ENCODE measurements at regions not wholly inside any gene's neighbourhood (a gene's known extent, or its start where the extent isn't known, plus 50 kb on each side); places are given as distances from the start of the nearest gene placed in this dataset.

DNA sequence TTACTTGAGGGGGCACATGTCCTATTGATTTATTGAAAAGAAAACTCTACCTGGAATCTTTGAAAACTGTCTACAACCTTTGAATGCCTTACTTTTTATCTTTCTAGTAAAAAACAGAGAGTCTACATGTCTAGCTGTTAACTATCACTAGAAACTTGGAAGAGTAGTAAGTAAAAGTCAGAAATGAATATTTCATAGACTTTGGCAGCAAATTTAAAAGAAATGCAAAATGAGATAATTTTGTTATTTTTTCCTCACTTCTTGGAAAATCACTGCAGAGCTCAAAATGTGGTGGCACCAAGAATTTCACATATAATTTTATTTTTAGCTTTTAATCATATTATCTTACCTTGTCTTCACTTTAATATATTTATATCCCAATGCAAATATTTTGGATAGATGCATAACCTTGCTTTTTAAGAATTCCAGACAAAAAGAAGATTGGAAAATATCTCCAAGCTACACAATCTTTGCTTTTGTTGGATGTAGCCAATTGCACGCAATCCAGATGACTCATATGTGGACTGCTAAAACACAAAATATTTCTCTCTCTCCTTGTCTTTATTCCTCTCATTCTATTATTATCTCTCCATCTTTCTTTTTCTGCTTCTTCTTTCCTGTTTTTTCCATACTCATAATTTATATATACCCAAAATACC lies 92.2 kb upstream of the DSEL start:
- intact Hi-C loops (cut with micrococcal nuclease), result no loop called here

DNA sequence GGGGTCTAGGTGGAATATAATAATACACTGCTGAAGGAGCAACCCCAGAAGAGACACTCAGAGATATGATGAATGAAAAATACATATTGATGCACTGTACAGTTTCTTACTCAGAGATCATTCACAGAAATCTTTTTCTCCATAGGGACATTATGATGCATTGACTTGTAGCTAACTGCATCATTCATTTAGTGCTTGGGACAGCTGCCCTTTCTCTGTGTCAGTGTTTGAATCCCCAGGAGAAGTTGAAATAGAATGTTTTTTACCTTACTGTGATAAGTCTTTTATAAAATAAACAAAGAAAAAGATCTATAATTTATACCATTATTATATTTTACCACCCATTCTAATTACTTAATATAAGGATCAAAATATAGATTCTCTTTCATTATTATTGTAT lies 91.7 kb upstream of the DSEL start:
- intact Hi-C loops (cut with micrococcal nuclease), result no loop called here

DNA sequence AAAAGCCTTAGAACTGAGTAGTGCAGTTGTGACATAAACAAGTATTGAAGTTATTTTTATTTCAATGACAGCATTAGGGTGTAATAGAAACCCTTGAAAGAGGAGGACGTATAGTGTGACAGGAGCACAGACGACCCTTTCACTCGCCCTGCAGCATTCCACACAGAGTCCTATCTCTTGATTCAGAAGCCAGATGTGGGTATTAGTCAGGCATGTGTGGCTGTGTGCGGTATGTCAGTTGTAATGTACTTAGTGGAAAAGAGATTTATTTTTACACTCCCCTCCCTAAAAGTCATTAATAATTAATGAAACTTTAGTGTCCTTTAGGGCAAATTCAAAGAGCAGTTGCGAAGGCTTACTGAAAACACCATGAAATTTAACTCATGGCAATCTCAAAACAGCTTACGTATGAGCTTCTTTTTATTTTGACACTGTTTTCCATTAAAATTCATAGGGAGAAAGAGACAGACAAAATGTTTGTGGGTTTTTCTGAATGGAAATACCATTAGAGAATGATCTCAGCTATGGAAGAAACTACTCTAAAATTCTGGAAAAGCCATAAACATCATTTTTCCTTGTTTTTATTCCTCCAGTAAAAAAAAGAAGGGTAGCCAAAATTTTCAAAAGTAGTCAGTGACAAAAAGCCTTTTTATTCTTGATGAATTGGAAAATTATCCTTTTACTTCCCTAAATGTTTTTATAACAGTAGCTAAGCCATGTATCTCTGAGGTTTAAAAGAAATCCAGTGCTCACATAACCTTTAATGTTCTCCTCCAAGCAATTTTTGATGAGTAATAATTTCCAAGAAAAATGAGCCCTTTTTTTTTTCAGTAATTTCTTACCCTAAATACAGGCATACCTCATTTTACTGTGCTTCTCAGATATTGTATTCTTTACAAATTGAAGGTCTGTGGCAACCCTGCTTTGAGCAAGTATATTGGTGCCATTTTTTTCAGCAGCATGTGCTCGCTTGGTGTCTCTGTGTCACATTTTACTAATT lies 84.0 kb upstream of the DSEL start:
- intact Hi-C loops (cut with micrococcal nuclease), result no loop called here

DNA sequence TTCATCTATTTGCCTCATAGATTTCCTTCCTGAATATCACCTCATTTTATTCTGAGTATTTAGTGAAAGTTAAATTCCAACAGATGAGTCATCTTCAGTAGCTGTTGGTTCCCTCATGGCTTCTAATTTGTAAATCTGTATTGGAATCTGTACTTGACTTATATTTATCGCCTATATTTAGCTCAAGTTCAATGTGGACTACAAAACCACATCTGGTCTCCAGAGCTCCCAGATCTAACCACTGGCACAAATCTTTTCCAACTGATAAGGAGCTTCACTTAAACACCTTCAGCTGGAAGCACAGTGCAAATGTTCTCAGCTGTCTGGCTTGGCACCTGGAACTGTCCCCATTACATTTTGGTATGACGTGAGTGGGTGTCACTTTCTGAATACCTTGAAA lies 82.8 kb upstream of the DSEL start:
- intact Hi-C loops (cut with micrococcal nuclease), result no loop called here

DNA sequence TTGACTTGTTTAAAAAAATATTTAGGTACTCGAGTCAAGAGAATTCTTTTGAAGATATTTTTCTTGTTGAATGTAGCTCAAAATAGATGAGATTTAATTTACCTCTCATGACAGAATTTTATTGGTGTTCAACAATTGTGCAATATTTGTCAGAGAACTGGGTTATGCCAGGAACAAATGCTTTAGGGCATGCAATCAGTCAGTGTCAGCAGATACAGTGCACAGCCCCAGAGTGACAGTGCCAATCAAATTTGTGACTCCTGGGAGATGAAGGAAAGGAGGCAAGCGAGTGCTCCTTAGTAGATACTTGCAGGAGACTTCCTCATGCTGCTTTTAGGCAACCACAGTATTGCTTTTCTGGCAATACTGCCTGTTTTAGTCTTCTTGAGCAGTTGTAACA lies 81.2 kb upstream of the DSEL start:
- intact Hi-C loops (cut with micrococcal nuclease), result no loop called here

DNA sequence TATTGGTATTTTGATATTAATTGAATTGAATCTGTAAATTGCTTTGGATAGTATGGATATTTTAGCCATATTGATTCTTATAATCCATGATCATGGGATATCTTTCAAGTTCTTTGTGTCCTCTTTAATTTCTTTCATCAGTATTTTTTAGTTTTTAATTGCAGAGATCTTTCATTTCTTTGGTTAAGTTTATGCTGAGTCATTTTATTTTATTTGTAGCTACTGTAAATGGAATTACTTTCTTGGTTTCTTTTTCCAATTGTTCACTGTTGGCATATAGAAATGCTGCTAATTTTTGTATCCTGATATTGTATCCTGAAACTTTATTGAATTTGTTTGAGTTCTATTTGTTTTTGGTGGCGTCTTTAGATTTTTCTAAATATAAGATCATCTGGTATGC lies 79.5 kb upstream of the DSEL start:
- intact Hi-C loops (cut with micrococcal nuclease), result no loop called here

DNA sequence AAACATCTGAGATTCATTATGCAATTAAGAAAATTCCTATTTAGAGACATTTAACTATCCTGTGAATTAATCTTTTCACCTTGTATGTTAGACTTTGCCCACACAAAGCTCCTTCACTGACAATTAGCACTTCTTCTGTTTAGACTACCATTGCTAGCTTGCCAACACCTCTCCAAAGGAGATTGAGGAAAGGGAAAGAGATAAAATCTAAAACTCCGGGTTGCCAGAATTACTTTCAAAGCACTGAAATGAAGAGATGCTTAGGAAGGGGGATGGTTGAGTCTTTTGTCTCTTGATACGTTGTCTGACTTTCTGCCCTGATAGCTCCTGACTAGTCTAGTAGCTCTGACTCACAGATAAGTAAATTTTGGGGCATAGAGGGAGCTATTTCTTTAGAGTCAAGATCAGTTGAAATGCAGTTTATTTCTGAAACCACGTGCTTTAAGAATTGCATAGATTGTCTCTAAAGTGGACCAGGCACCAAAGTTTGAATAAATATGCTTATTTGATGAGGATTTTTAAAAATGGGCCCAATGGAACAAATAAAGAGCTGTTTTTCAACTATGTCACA lies 74.1 kb upstream of the DSEL start:
- intact Hi-C loops (cut with micrococcal nuclease), result no loop called here

DNA sequence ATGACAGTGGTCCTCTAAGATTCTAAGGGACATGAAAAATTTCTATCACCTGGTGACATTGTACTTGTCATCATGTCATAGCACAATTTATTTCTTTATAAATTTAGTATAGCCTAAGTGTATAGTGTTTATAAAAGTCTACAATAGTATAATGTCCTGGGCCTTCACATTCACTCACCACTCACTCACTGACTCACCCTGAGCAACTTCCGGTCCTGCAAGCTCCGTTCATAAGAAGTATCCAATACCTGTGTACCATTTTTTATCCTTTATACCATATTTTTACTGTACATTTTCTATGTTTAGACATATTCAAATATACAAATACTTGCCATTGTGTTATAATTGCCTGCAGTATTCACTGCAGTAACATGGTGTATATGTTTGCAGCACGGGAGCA lies 72.8 kb upstream of the DSEL start:
- intact Hi-C loops (cut with micrococcal nuclease), result no loop called here

DNA sequence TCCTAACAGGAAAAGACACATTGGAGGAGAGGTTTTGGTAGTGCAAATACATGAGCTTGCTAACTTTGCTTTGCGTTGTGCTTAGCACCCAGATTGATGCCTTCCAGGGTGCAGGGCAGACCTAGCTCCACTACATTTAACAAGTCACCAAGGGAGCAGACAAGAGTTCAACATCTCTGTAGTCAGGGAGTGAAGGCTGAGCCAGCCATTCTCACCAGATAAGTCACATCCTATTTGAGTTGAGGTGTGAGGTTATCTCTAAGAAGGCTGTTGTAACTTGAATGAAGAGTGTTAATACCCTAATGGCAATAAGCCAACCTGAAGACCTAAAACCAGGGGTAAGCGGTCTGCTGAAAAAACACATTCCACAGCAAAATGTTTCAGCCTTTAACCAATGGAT lies 69.6 kb upstream of the DSEL start:
- intact Hi-C loops (cut with micrococcal nuclease), result no loop called here

DNA sequence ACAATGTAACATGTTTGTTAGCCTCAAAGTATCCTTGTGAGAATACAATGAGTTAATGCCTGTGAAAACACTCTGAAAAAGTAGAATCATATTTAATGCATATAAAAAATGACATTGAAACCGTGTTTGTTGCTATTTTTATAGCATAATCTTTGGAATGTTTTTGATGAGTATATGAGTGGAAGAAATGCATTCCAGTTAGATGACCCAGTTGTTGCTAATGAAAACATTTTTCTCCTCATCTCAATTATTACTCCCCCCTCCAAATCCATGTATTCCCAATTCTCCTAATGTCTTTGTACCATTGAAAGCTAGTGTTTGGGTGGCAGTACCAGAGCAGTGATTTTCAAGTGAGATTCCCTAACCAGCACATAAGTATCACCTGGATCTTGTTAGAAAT lies 67.1 kb upstream of the DSEL start:
- intact Hi-C loops (cut with micrococcal nuclease), result no loop called here

DNA sequence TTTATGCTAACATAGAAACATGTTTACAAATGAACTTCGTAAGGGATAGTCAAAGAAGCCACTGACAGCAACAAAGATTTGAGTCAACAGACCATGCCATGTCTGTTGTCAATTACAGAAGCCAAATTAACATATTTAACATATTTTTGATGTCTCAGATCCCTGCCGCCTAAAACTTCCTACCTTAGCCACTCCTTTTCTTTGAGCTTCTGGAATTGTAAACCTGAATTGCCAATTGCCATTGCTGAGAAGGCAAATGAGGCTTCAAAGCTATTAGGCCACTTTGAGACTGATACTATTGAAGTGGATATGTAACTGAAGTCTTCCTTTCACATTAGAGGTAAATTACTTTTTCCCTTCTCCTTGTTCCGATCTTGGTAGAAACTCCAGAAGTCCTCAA lies 66.0 kb upstream of the DSEL start:
- intact Hi-C loops (cut with micrococcal nuclease), result no loop called here

DNA sequence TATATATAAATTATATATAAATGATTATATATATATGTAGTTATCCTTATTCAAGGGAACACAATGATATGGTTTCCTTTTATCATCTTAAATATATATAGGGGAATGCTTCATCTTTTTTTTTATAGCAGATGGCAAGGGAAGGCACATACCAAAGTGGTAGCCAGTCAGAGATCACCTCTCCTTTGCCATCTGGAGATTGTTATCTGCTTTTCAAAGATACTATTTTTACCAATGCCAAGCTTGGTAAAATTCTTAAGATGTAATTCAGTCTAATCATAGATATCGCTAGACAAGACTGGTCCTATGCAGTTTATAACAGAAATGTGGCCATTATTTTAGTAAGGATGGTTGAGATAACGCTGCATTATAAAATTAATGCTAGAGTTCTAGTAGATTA lies 64.7 kb upstream of the DSEL start:
- intact Hi-C loops (cut with micrococcal nuclease), result no loop called here

DNA sequence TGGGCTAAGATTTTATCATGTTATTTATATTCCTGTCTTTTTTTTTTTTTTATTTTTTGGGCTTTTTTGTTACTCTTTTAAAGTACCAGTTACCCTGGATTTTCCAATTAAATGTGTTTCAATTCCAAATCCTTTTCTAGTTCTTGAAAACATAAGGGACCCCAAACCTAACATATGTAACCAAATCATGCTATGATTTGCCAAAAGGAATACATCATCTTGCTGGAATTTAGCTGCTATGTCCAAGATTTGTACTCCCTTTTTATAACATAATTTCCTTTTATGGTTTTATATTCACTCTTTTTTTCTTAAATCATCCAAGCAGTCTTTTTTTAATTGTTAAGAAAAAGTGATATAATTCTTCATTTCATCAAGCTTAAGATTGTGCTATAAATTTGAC lies 60.9 kb upstream of the DSEL start:
- intact Hi-C loops (cut with micrococcal nuclease), result no loop called here

DNA sequence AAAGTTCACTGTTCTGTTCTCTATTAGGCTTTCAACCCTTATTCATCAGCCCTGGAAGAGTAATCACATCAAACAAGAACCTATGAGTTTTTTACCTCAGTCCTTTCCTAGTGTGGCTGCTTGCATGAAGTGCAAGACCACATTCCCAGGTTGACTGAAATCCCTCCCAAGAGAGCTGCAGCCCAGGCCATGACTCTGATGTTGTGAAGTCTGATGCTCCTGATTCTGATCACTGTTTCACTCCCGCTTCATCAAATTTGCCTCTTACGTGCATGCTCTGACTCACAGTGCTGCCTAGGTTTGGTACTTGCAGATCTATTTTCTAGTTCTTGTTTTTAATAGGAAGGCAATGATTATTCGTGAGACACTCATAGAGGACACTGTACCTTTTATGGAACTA lies 58.2 kb upstream of the DSEL start:
- intact Hi-C loops (cut with micrococcal nuclease), result no loop called here

DNA sequence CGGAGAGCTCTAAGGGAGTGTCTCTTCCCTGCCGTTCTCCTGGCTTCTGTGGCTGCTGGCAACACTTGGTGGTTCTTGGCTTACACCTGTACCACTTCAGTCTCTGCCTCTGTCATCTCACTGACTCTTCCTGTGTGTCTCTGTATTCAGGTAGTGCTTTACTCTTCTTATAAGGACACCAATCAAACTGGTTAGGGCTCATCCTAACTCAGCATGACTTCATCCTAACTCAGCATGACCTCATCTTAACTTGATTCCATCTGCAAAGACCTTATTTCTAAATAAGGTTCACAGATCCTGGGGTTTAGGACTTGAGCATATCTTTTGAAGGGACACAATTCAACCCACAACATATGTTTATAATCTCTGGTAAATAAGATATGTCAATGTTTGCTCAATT lies 51.6 kb upstream of the DSEL start:
- intact Hi-C loops (cut with micrococcal nuclease), result no loop called here
